B cell (primary cell): ENCODE measurements at regions not wholly inside any gene's neighbourhood (a gene's known extent, or its start where the extent isn't known, plus 50 kb on each side); places are given as distances from the start of the nearest gene placed in this dataset.

Experiments used
- EZH2 ChIP-seq: IDR thresholded peaks from 2 replicates; pipeline ENCODE4 v1.6.1; 2012; ENCODE audit warnings: borderline replicate concordance, low read depth, mild to moderate bottlenecking, moderate library complexity, low read length; ENCODE audit not compliant: insufficient read depth, poor library complexity, severe bottlenecking
- TF ChIP-seq, protein P1 (sequence below): fragments of 200-600 bp; IDR thresholded peaks from one replicate; pipeline ENCODE4 v1.8.0; 2022; ENCODE audit warnings: antibody characterized with exemption, mild to moderate bottlenecking

DNA sequence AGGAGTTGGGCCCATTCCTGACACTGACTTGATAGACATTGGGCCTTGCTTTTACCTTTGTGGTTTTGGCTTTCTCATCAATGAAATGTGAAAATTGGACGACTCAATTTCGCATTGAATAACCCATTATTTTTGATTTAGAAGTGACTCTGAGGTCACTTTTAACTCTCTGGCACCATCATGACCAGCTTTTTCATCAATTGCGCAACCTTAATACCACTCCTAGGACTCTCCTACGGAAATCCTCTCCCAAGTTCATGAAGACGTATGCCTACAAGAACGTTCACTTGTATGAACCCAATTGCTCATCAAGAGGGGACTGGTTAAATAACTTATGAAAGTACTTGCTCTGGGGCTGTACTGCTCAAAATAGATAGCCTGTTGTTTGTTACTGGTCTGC, 86.7 kb upstream of the CHD6 start:
- TF ChIP-seq, protein P1, sequence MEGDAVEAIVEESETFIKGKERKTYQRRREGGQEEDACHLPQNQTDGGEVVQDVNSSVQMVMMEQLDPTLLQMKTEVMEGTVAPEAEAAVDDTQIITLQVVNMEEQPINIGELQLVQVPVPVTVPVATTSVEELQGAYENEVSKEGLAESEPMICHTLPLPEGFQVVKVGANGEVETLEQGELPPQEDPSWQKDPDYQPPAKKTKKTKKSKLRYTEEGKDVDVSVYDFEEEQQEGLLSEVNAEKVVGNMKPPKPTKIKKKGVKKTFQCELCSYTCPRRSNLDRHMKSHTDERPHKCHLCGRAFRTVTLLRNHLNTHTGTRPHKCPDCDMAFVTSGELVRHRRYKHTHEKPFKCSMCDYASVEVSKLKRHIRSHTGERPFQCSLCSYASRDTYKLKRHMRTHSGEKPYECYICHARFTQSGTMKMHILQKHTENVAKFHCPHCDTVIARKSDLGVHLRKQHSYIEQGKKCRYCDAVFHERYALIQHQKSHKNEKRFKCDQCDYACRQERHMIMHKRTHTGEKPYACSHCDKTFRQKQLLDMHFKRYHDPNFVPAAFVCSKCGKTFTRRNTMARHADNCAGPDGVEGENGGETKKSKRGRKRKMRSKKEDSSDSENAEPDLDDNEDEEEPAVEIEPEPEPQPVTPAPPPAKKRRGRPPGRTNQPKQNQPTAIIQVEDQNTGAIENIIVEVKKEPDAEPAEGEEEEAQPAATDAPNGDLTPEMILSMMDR: no peak
- no peak for TF ChIP-seq EZH2
